ENCODE measurements at regions not wholly inside any gene's neighbourhood (a gene's known extent, or its start where the extent isn't known, plus 50 kb on each side); places are given as distances from the start of the nearest gene placed in this dataset.

DNA sequence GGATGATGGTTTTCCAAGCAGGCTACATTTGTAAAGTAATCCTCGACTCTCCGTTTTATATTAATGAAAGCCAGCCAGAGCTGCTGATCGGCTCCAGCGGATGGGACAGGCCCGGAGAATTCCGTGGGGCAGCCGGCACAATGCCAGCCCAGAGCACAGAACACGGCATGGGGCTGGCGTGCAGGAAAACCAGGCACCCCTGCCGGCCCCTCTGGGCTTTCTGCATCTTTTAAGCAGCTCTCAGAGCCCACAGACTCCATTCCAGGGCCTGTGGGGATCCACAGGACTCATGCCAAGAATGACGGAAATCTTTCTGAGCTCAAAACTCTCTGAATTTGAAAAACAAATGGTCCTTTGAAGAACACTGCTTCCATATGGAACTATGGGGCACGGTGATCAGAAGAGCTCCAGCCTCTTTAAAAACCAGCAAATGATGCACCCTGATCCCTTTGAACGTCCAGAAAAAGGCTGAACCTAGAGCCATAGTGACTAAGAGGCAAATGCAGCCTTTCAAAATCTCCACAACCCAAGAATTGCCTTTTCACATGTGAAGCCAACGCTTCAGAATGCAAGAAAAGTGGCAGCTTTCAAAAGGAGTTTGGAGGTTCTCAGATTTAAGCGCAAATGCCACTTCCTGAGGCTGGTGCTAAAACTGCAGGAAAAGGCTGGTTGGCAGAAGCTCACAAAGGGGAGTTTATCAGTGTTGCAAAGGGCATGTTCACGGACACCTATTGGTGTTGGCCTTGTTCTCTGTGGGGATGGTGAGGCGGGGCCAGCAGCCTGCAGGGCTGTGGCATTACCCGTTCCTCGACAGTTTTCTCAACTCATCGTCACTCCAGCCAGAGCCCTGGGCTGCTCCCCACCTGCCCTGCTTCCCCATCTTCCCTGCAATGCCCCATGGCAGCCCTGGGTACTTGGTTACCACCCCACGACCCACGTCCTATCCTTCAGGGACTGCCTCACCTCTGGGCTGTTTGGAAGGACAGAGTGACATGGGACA lies 212.5 kb downstream of the CTTN start:
- H3K9me3 ChIP-seq (ENCODE audit: control insufficient read depth in 2 of 2, low read length in 2 of 2), result no peaks in the 10 kb centered on the region
- H3K4me1 ChIP-seq (ENCODE audit: control insufficient read depth in 2 of 2, insufficient read depth in 2 of 2, low read length in 2 of 2), result no peaks in the 10 kb centered on the region
- no peak overlapping the region for H3K27ac ChIP-seq (ENCODE audit: low read depth in 2 of 2, low read length in 2 of 2)
- H3K9ac ChIP-seq (ENCODE audit: low read depth in 1 of 2, low read length in 2 of 2), result no peak overlapping the region
- no peaks in the 10 kb centered on the region for H3K36me3 ChIP-seq (ENCODE audit: control insufficient read depth in 2 of 2, insufficient read depth in 2 of 2, low read length in 2 of 2)
- H3K27me3 ChIP-seq (ENCODE audit: control insufficient read depth in 2 of 2, insufficient read depth in 2 of 2, low read length in 2 of 2), result no peaks in the 10 kb centered on the region
- H3K4me3 ChIP-seq (ENCODE audit: low read length in 2 of 2), result no peak overlapping the region

DNA sequence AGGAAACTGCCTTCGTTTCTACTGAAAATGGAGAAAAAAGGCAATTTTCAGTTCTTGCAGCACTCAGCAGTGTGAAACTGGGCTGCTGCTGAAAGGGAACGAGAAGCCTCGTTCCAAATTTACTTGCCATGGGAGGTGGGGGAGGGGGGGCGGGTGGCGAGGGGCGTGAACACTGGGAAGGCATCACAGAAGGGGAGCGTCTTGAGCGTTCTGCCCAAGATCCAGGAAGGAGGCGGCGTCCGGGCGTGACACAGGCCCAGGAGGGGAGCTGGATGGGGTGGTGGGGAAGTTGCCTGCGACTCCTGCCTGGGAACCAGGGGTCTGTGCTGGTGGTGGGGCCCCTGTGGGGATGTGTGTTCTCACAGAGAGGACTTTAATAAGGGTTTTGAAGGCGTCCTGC lies 213.5 kb downstream of the CTTN start:
- Histone ChIP-seq H3K36me3 (ENCODE audit: control insufficient read depth in 2 of 2, insufficient read depth in 2 of 2, low read length in 2 of 2) (no peaks in the 10 kb centered on the region), H3K4me3 (ENCODE audit: low read length in 2 of 2) (no peak overlapping the region), H3K27ac (ENCODE audit: low read depth in 2 of 2, low read length in 2 of 2) (no peak overlapping the region), H3K4me1 (ENCODE audit: control insufficient read depth in 2 of 2, insufficient read depth in 2 of 2, low read length in 2 of 2) (no peaks in the 10 kb centered on the region), H3K27me3 (ENCODE audit: control insufficient read depth in 2 of 2, insufficient read depth in 2 of 2, low read length in 2 of 2) (no peaks in the 10 kb centered on the region), H3K9me3 (ENCODE audit: control insufficient read depth in 2 of 2, low read length in 2 of 2) (no peaks in the 10 kb centered on the region), H3K9ac (ENCODE audit: low read depth in 1 of 2, low read length in 2 of 2) (no peak overlapping the region)

DNA sequence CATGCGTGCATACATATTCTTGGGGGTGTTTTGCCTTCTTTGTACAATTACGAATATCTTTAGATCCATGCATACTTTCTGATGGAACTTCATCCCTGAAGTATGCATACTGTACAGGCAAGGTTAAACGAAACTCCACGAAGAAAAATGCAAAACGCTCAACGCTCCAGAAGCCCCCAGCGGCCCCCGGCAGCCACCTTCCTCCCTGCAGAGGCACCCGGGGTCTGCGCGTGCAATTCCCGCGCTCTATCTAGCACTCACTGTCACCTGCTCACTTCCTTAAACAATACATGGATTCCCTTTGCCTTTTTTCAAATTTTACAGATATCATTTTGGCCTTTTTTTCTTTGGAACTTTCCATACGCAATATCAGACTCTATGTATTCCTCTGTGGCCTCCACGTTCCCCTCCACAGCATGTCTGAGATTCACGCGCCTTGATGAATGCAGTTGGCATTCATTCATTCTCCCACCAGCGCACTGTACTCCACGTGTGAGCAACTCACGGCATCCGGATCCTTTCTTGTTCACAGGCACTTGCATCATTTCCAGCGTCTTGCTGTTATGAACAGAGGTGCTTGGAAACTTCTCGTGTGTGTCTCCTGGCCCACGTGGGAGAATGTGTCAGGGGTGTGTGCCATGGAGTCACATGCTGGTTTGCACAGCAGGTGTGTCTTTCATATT lies 214.3 kb downstream of the CTTN start:
- H3K27me3 ChIP-seq (ENCODE audit: control insufficient read depth in 2 of 2, insufficient read depth in 2 of 2, low read length in 2 of 2), result no peaks in the 10 kb centered on the region
- no peak overlapping the region for H3K9ac ChIP-seq (ENCODE audit: low read depth in 1 of 2, low read length in 2 of 2)
- H3K4me3 ChIP-seq (ENCODE audit: low read length in 2 of 2), result no peak overlapping the region
- no peak overlapping the region for H3K27ac ChIP-seq (ENCODE audit: low read depth in 2 of 2, low read length in 2 of 2)
- no peaks in the 10 kb centered on the region for H3K36me3 ChIP-seq (ENCODE audit: control insufficient read depth in 2 of 2, insufficient read depth in 2 of 2, low read length in 2 of 2)
- no peaks in the 10 kb centered on the region for H3K9me3 ChIP-seq (ENCODE audit: control insufficient read depth in 2 of 2, low read length in 2 of 2)
- H3K4me1 ChIP-seq (ENCODE audit: control insufficient read depth in 2 of 2, insufficient read depth in 2 of 2, low read length in 2 of 2), result no peaks in the 10 kb centered on the region

DNA sequence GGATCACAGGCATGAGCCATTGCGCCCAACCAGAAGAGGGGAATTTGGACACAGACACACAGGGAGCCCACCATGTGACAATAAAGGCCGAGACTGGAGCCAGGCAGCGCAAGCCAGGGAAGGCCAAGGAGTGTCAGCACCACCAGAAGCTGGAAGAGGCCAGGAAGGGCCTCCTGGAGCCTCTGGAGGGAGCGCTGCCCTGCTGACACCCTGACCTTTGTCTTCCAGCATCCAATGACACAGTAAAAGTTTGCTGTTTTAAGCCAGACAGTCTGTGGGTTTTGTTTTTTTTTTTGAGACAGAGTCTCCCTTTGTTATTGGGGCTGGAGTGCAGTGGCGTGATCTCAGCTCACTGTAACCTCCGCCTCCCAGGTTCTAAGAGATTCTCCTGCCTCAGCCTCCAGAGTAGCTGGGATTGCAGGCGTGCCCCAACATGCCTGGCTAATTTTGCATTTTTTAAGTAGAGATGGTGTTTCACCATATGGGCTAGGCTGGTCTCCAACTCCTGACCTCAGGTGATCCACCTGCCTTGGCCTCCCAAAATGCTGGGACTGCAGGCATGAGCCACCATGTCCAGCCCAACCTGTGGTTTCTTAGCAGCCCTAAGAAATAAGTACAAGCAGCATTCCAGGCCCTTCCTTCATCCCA lies 215.8 kb downstream of the CTTN start:
- H3K9ac ChIP-seq (ENCODE audit: low read depth in 1 of 2, low read length in 2 of 2), result no peak overlapping the region
- H3K9me3 ChIP-seq (ENCODE audit: control insufficient read depth in 2 of 2, low read length in 2 of 2), result no peaks in the 10 kb centered on the region
- no peak overlapping the region for H3K27ac ChIP-seq (ENCODE audit: low read depth in 2 of 2, low read length in 2 of 2)
- H3K4me3 ChIP-seq (ENCODE audit: low read length in 2 of 2), result no peak overlapping the region
- H3K4me1 ChIP-seq (ENCODE audit: control insufficient read depth in 2 of 2, insufficient read depth in 2 of 2, low read length in 2 of 2), result peaks cover 7 to 12% of the 10 kb centered on the region in 2 donors
- H3K36me3 ChIP-seq (ENCODE audit: control insufficient read depth in 2 of 2, insufficient read depth in 2 of 2, low read length in 2 of 2), result no peaks in the 10 kb centered on the region
- H3K27me3 ChIP-seq (ENCODE audit: control insufficient read depth in 2 of 2, insufficient read depth in 2 of 2, low read length in 2 of 2), result no peaks in the 10 kb centered on the region

DNA sequence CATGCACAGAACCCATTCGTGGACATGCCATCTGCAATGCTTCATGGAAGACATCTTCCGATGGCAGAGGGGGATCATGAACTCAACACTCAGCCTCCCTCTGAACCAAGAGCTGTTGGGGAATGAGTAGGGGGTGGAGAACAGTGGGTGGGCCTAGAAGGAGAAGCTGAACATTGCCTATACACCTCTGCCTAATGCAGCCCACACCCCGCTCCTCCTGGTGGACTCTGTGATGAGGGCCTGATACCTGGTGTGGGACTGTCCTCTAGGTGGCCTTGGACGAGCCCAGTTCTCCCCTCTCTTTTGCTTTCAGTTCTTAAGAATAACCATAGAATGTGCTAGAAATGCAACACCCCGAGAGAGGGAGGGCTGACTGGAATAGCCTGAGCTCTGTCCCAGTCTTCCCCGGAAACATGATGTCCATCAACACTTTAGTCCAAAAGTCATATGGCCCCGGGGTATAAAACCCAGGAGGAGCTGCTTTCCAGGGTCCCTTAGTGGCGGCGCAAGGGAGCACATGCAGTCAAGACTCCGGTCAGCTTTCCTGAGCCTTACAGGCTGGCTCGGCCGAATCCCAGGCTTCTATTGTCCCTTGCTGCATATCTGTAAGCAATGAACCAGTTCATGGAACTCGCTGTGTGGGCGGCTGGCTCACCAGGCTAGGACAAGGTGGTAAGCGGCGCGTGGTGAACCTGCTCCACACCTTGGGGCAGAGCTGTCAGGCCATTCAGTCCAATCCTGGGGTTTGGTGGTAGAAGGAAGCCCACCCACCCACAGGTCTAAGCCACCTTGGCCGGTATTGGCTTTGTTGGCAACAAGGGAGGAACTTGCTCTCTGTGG lies 216.9 kb downstream of the CTTN start:
- Histone ChIP-seq H3K9ac (ENCODE audit: low read depth in 1 of 2, low read length in 2 of 2) (no peak overlapping the region), H3K27me3 (ENCODE audit: control insufficient read depth in 2 of 2, insufficient read depth in 2 of 2, low read length in 2 of 2) (no peaks in the 10 kb centered on the region), H3K4me1 (ENCODE audit: control insufficient read depth in 2 of 2, insufficient read depth in 2 of 2, low read length in 2 of 2) (peaks cover 9 to 16% of the 10 kb centered on the region in 2 donors), H3K27ac (ENCODE audit: low read depth in 2 of 2, low read length in 2 of 2) (no peak overlapping the region), H3K9me3 (ENCODE audit: control insufficient read depth in 2 of 2, low read length in 2 of 2) (no peaks in the 10 kb centered on the region), H3K36me3 (ENCODE audit: control insufficient read depth in 2 of 2, insufficient read depth in 2 of 2, low read length in 2 of 2) (no peaks in the 10 kb centered on the region), H3K4me3 (ENCODE audit: low read length in 2 of 2) (no peak overlapping the region)

DNA sequence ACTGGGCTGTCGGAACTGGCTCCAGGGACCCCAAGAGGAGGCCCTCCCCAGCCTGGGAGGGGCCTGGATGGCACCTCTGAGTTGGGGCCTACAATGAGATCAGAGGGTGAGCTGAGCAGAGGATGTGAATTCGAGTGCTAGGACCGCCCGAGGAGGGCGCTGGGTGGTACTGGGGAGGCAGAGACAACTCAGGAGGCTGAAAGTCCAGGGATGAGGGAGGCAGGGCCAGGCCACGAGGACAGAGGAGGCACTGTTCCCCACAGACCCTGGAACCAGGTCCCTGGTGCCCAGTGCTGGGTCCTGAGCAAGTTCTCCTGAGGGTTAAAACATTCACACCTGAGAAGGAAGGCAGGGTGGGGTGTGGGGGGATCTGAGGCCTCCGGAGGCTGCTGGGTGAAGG lies 218.0 kb downstream of the CTTN start:
- Histone ChIP-seq H3K4me1 (ENCODE audit: control insufficient read depth in 2 of 2, insufficient read depth in 2 of 2, low read length in 2 of 2) (peaks cover 9 to 16% of the 10 kb centered on the region in 2 donors), H3K36me3 (ENCODE audit: control insufficient read depth in 2 of 2, insufficient read depth in 2 of 2, low read length in 2 of 2) (no peaks in the 10 kb centered on the region), H3K27me3 (ENCODE audit: control insufficient read depth in 2 of 2, insufficient read depth in 2 of 2, low read length in 2 of 2) (no peaks in the 10 kb centered on the region), H3K9me3 (ENCODE audit: control insufficient read depth in 2 of 2, low read length in 2 of 2) (no peaks in the 10 kb centered on the region), H3K4me3 (ENCODE audit: low read length in 2 of 2) (no peak overlapping the region), H3K27ac (ENCODE audit: low read depth in 2 of 2, low read length in 2 of 2) (no peak overlapping the region), H3K9ac (ENCODE audit: low read depth in 1 of 2, low read length in 2 of 2) (no peak overlapping the region)

DNA sequence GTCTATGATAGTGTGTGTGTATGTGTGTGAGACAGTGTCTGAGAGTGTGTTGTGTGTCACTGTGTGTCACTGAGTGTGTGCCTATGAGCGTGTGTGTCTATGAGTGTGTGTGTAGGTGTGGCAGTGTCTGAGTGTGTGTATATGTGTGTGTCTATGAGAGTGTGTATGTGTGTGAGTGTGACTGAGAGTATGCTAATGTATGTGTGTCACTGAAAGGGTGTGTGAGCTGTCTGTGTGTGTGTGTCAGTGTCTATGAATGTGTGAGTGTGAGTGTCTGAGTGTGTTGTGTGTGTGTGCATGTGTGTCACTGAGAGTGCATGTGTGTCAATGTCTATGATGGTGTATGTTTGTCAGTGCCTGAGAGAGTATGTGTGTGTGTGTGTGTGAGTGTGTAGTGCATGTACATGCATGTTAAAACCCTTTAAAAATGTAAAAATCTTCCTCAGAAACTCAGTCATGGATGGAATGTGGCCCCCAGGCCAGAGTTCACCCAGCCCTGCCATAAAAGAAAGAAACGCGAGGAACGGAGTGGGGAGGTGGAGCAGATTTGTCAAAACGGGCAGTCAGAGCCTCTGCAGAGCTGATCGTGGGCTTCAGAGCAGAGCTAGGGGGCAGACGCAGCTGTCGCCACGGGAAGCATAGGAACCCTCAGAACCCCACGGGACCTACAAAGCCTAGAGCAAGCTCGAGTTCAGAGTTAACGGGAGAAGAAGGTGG lies 218.8 kb downstream of the CTTN start:
- peaks cover 9 to 16% of the 10 kb centered on the region in 2 donors for H3K4me1 ChIP-seq (ENCODE audit: control insufficient read depth in 2 of 2, insufficient read depth in 2 of 2, low read length in 2 of 2)
- H3K9ac ChIP-seq (ENCODE audit: low read depth in 1 of 2, low read length in 2 of 2), result no peak overlapping the region
- no peaks in the 10 kb centered on the region for H3K36me3 ChIP-seq (ENCODE audit: control insufficient read depth in 2 of 2, insufficient read depth in 2 of 2, low read length in 2 of 2)
- H3K27me3 ChIP-seq (ENCODE audit: control insufficient read depth in 2 of 2, insufficient read depth in 2 of 2, low read length in 2 of 2), result no peaks in the 10 kb centered on the region
- no peak overlapping the region for H3K4me3 ChIP-seq (ENCODE audit: low read length in 2 of 2)
- H3K27ac ChIP-seq (ENCODE audit: low read depth in 2 of 2, low read length in 2 of 2), result no peak overlapping the region
- no peaks in the 10 kb centered on the region for H3K9me3 ChIP-seq (ENCODE audit: control insufficient read depth in 2 of 2, low read length in 2 of 2)

DNA sequence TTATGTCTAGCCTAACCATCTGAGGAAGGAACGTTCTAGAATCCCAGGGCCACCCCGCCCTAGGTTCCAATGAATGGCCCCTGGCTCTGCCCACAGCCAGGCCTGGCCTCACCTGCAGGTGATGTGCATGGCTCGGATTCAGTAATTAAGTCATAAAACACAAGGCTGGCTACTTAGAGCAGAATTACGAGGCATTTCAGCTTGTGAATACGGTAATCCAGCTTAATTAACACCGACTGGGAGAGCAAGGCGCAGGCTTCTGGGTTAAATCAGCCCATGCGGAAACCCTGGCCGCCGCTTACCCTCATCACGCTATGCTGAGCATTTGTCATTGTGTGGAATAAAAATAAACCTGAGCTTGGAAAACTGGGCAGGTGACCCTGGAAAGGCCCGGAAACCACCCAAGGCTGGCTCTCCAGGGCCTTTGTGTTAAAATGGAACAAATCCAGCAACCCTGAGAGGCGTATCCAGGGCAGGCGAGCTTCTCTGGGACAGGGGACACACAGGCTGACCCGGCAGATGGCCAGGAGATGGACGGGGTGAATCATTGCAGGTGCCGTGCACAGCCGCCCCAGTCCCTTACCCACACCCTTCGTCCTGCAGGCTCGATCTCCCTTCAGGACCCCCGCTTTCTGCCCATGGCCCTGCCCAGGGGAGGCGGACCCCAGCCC lies 220.2 kb downstream of the CTTN start:
- Histone ChIP-seq H3K4me1 (ENCODE audit: control insufficient read depth in 2 of 2, insufficient read depth in 2 of 2, low read length in 2 of 2) (peaks cover 9 to 19% of the 10 kb centered on the region in 2 donors), H3K36me3 (ENCODE audit: control insufficient read depth in 2 of 2, insufficient read depth in 2 of 2, low read length in 2 of 2) (no peaks in the 10 kb centered on the region)

DNA sequence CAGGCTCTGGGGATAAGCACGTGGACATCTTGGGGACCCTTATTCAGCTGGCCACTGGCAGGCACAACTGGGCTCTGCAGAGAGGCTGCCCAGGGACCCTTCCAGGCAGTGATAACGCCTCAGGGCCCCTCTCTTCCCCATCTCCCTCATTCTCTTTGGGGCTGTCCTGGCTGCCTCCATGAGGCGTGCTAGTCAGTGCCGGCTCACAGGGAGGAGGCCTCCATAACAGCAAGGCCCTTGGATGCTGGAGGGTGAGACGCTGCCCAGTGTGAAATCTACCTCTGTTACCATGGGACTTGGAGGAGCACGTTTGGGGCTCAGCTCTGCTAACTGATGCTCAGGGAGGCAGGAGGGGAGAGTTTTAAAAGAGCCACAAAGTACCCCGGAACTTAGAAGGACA lies 221.3 kb downstream of the CTTN start:
- Histone ChIP-seq H3K9me3 (ENCODE audit: control insufficient read depth in 2 of 2, low read length in 2 of 2) (no peaks in the 10 kb centered on the region), H3K36me3 (ENCODE audit: control insufficient read depth in 2 of 2, insufficient read depth in 2 of 2, low read length in 2 of 2) (no peaks in the 10 kb centered on the region), H3K4me1 (ENCODE audit: control insufficient read depth in 2 of 2, insufficient read depth in 2 of 2, low read length in 2 of 2) (peaks cover 9 to 26% of the 10 kb centered on the region in 2 donors), H3K9ac (ENCODE audit: low read depth in 1 of 2, low read length in 2 of 2) (no peak overlapping the region), H3K27ac (ENCODE audit: low read depth in 2 of 2, low read length in 2 of 2) (peak overlapping the region in 1 of 2 donors; percentile 71), H3K27me3 (ENCODE audit: control insufficient read depth in 2 of 2, insufficient read depth in 2 of 2, low read length in 2 of 2) (no peaks in the 10 kb centered on the region), H3K4me3 (ENCODE audit: low read length in 2 of 2) (no peak overlapping the region)

More for the DNA sequence above, 220.2 kb downstream of the CTTN start:
- peak overlapping the region in 1 of 2 donors; percentile 7 for H3K4me3 ChIP-seq (ENCODE audit: low read length in 2 of 2)
- peak overlapping the region; percentile 71 to 74 for H3K27ac ChIP-seq (ENCODE audit: low read depth in 2 of 2, low read length in 2 of 2)
- no peaks in the 10 kb centered on the region for H3K9me3 ChIP-seq (ENCODE audit: control insufficient read depth in 2 of 2, low read length in 2 of 2)
- H3K9ac ChIP-seq (ENCODE audit: low read depth in 1 of 2, low read length in 2 of 2), result peak overlapping the region; percentile 6 to 61
- no peaks in the 10 kb centered on the region for H3K27me3 ChIP-seq (ENCODE audit: control insufficient read depth in 2 of 2, insufficient read depth in 2 of 2, low read length in 2 of 2)
